Adipocyte (in vitro differentiated cells): ENCODE measurements at regions not wholly inside any gene's neighbourhood (a gene's known extent, or its start where the extent isn't known, plus 50 kb on each side); places are given as distances from the start of the nearest gene placed in this dataset.

Experiments
- DNase-seq: peaks from one replicate; pipeline ENCODE4 v3.0.0-alpha.2; 2015; ENCODE audit warnings: low read depth
- H3K27me3 ChIP-seq: replicated peaks from 2 replicates; pipeline ENCODE4 v1.7.0; 2013; ENCODE audit warnings: mild to moderate bottlenecking, low read length, moderate library complexity; ENCODE audit not compliant: control insufficient read depth, insufficient read depth
- H3K36me3 ChIP-seq: 2 replicates; pipeline ENCODE4 v1.7.0; 2013; ENCODE audit warnings: low read length, mild to moderate bottlenecking, moderate library complexity; ENCODE audit not compliant: control insufficient read depth, insufficient read depth, severe bottlenecking
- H3K4me1 ChIP-seq: 2 replicates; pipeline ENCODE4 v1.7.0; 2013; ENCODE audit warnings: mild to moderate bottlenecking, low read length, moderate library complexity; ENCODE audit not compliant: control insufficient read depth, insufficient read depth
- H3K4me3 ChIP-seq: 2 replicates; pipeline ENCODE4 v1.7.0; 2013; ENCODE audit warnings: mild to moderate bottlenecking, low read length, moderate library complexity
- H3K9ac ChIP-seq: 2 replicates; pipeline ENCODE4 v1.7.0; 2013; ENCODE audit warnings: mild to moderate bottlenecking, low read length, moderate library complexity
- H3K9me3 ChIP-seq: 2 replicates; pipeline ENCODE4 v1.7.0; 2013; ENCODE audit warnings: mild to moderate bottlenecking, low read length, moderate library complexity; ENCODE audit not compliant: control insufficient read depth

GRCh38 chr11:92580908-92581307 lies 356.3 kb downstream of the FAT3 start:
- Histone ChIP-seq H3K9me3 (no peaks in the 10 kb centered on the region), H3K36me3 (no peaks in the 10 kb centered on the region), H3K4me3 (no peak overlapping the region), H3K9ac (no peak overlapping the region), H3K27me3 (no peaks in the 10 kb centered on the region), H3K4me1 (no peaks in the 10 kb centered on the region)
- DNase-seq, result no peak

- Histone ChIP-seq H3K4me1 (no peaks in the 10 kb centered on the region), H3K27me3 (no peaks in the 10 kb centered on the region), H3K9me3 (no peaks in the 10 kb centered on the region), H3K4me3 (no peak overlapping the region), H3K36me3 (no peaks in the 10 kb centered on the region), H3K9ac (no peak overlapping the region)
- no peak for DNase-seq
Observed at GRCh38 chr11:92588393-92588792, 363.8 kb downstream of the FAT3 start.

GRCh38 chr11:92589512-92589911 lies 364.9 kb downstream of the FAT3 start:
- Histone ChIP-seq H3K36me3 (no peaks in the 10 kb centered on the region), H3K4me3 (no peak overlapping the region), H3K9me3 (no peaks in the 10 kb centered on the region), H3K9ac (no peak overlapping the region), H3K4me1 (no peaks in the 10 kb centered on the region), H3K27me3 (no peaks in the 10 kb centered on the region)
- DNase-seq, result no peak

GRCh38 chr11:92591521-92591920 lies 366.9 kb downstream of the FAT3 start:
- H3K27me3 ChIP-seq, result no peaks in the 10 kb centered on the region
- no peak for DNase-seq

GRCh38 chr11:92594251-92594650 lies 369.6 kb downstream of the FAT3 start:
- DNase-seq, result no peak
- Histone ChIP-seq H3K4me1 (peaks cover 10% of the 10 kb centered on the region), H3K9me3 (no peaks in the 10 kb centered on the region), H3K36me3 (no peaks in the 10 kb centered on the region), H3K9ac (no peak overlapping the region), H3K27me3 (no peaks in the 10 kb centered on the region), H3K4me3 (no peak overlapping the region)

More at GRCh38 chr11:92591521-92591920, 366.9 kb downstream of the FAT3 start:
- no peaks in the 10 kb centered on the region for H3K36me3 ChIP-seq
- no peak overlapping the region for H3K9ac ChIP-seq
- H3K9me3 ChIP-seq, result no peaks in the 10 kb centered on the region
- no peak overlapping the region for H3K4me3 ChIP-seq
- no peaks in the 10 kb centered on the region for H3K4me1 ChIP-seq

GRCh38 chr11:92595052-92595451 lies 370.4 kb downstream of the FAT3 start:
- no peaks in the 10 kb centered on the region for H3K9me3 ChIP-seq
- H3K36me3 ChIP-seq, result no peaks in the 10 kb centered on the region
- H3K4me3 ChIP-seq, result no peak overlapping the region
- no peaks in the 10 kb centered on the region for H3K27me3 ChIP-seq
- DNase-seq, result no peak
- peaks cover 10% of the 10 kb centered on the region for H3K4me1 ChIP-seq
- no peak overlapping the region for H3K9ac ChIP-seq

GRCh38 chr11:92596596-92597317 lies 372.1 kb downstream of the FAT3 start:
- Histone ChIP-seq H3K9ac (no peak overlapping the region), H3K4me3 (no peak overlapping the region), H3K36me3 (no peaks in the 10 kb centered on the region), H3K9me3 (no peaks in the 10 kb centered on the region), H3K4me1 (peaks cover 10% of the 10 kb centered on the region), H3K27me3 (no peaks in the 10 kb centered on the region)
- DNase-seq, result no peak

GRCh38 chr11:92601048-92601447 lies 368.4 kb upstream of the MTNR1B start:
- Histone ChIP-seq H3K36me3 (no peaks in the 10 kb centered on the region), H3K4me1 (peaks cover 10% of the 10 kb centered on the region), H3K9ac (no peak overlapping the region), H3K4me3 (no peak overlapping the region), H3K27me3 (no peaks in the 10 kb centered on the region), H3K9me3 (no peaks in the 10 kb centered on the region)
- no peak for DNase-seq

GRCh38 chr11:92605667-92606066 lies 363.8 kb upstream of the MTNR1B start:
- Histone ChIP-seq H3K4me3 (no peak overlapping the region), H3K27me3 (peaks cover 4% of the 10 kb centered on the region), H3K9me3 (no peaks in the 10 kb centered on the region), H3K9ac (no peak overlapping the region), H3K4me1 (no peaks in the 10 kb centered on the region), H3K36me3 (no peaks in the 10 kb centered on the region)
- no peak for DNase-seq

GRCh38 chr11:92607969-92608722 lies 361.3 kb upstream of the MTNR1B start:
- no peaks in the 10 kb centered on the region for H3K9me3 ChIP-seq
- H3K4me3 ChIP-seq, result no peak overlapping the region
- DNase-seq, result no peak
- no peak overlapping the region for H3K9ac ChIP-seq
- H3K4me1 ChIP-seq, result no peaks in the 10 kb centered on the region
- H3K36me3 ChIP-seq, result no peaks in the 10 kb centered on the region
- H3K27me3 ChIP-seq, result peaks cover 4% of the 10 kb centered on the region

GRCh38 chr11:92611157-92611556 lies 358.3 kb upstream of the MTNR1B start:
- no peak for DNase-seq
- H3K4me3 ChIP-seq, result no peak overlapping the region
- no peaks in the 10 kb centered on the region for H3K9me3 ChIP-seq
- no peak overlapping the region for H3K9ac ChIP-seq
- H3K4me1 ChIP-seq, result no peaks in the 10 kb centered on the region
- no peaks in the 10 kb centered on the region for H3K36me3 ChIP-seq
- peaks cover 4% of the 10 kb centered on the region for H3K27me3 ChIP-seq
